ENCODE measurements at regions not wholly inside any gene's neighbourhood (a gene's known extent, or its start where the extent isn't known, plus 50 kb on each side); places are given as distances from the start of the nearest gene placed in this dataset.

DNA sequence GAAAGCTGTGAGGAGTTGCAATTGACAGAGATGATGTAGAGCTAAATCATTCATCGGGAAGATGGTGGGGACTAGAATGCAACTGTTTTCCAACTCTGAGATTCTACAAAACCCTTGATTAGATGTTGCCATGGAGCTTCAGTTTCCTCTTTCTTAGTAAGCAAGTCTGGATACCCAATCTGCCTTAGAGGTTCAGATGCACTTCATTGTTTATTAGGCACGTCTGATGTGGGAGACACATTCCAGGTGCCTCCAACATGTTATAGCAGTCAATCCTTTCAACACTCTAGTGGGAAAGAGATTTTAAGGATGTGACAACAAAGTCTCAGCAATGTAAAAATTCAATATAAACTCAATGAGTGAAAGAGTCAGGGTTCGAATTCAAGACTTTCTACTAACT lies 291.3 kb upstream of the PHYHIPL start:
- Mint-ChIP-seq H3K4me3 (no peak overlapping the region), H3K9me3 (peaks cover 3 to 33% (median 14%) of the 10 kb centered on the region in 9 donors), H3K36me3 (peaks cover 0 to 8% (median 0%) of the 10 kb centered on the region in 3 donors), H3K27me3 (peaks cover 0 to 27% (median 6%) of the 10 kb centered on the region in 5 donors), H3K4me1 (no peaks in the 10 kb centered on the region), H3K27ac (no peak overlapping the region)
- ATAC-seq, result no peak
- POLR2A ChIA-PET, result no interaction called here
- DNase-seq, result no peak

DNA sequence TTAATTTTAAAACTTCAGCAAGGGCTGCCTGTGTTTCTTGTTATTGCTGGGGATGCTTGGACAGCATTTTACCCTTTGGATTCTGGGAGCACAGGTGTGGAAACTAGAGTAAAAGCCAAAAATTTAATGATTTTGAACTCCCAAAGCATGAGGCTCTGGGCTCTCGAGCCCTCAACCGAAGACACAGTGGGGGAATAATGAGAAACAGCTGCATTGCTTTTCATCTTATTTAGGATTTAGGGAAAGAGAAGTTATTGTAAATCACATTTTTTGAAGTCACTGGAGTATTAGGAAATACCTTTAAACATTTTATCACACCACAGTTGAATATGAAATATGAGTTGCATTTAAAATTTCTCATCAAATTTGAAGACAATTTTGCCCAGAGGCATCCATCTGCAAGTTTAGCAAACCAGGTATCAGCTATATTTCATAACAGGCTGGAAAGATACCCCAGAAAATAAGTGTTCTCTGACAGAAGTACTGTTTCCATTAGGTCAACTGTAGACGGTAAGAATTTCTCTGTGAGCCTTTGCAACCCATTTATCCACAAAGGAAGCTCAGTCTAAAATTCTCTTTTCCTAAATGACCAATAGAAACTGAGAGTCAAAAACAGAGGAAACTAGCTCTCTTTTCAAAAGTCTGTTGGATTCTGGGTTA lies 290.6 kb upstream of the PHYHIPL start:
- no peak overlapping the region for H3K4me3 Mint-ChIP-seq
- no peak for ATAC-seq
- no peak overlapping the region for H3K27ac Mint-ChIP-seq
- peaks cover 0 to 22% (median 6%) of the 10 kb centered on the region in 5 donors for H3K27me3 Mint-ChIP-seq
- no peaks in the 10 kb centered on the region for H3K4me1 Mint-ChIP-seq
- H3K36me3 Mint-ChIP-seq, result peaks cover 0 to 8% (median 0%) of the 10 kb centered on the region in 3 donors
- no peak for DNase-seq
- POLR2A ChIA-PET, result no interaction called here
- H3K9me3 Mint-ChIP-seq, result peaks cover 3 to 28% (median 13%) of the 10 kb centered on the region in 9 donors

DNA sequence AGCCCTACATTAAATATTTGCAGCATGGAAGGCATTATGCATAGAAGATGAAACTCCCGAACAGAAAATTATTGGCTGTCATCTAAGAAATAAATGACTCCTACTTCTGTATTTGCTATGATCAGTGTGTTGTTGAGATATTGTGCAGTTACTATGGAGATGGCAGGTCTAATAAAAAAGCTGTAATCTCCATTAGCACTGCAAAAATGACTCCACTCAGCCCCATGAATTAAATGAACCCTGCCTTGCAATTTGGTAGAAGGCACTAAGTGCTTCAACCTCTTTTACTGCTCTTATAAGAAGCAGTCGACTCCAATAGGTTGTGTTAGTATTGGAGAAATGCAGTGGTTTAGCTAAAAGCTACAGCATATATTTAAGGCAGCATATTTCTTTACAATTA lies 290.0 kb upstream of the PHYHIPL start:
- no peaks in the 10 kb centered on the region for H3K4me1 Mint-ChIP-seq
- DNase-seq (no peak), ATAC-seq (no peak)
- H3K27ac Mint-ChIP-seq, result no peak overlapping the region
- POLR2A ChIA-PET, result no interaction called here
- H3K9me3 Mint-ChIP-seq, result peaks cover 3 to 23% (median 13%) of the 10 kb centered on the region in 9 donors
- no peak overlapping the region for H3K4me3 Mint-ChIP-seq
- peaks cover 0 to 23% (median 8%) of the 10 kb centered on the region in 5 donors for H3K27me3 Mint-ChIP-seq
- peaks cover 0 to 8% (median 0%) of the 10 kb centered on the region in 3 donors for H3K36me3 Mint-ChIP-seq

DNA sequence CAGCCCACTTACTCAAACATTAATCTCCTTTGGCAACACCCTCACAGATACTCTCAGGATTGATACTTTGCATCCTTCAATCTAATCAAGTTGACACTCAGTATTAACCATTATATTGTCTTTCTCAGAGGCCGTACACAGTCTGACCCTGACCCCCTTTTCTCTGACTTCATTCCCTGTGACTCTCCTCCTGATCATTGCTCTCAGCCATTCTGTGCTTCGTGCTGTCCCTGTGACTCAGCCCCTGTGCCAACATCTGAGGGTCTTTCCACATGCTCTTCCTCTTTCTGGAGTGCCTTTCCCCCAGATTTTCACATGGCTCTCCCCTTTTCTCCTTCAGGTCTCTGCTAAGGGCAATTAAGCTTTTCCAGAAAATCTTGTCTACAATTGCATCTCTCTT lies 289.0 kb upstream of the PHYHIPL start:
- Mint-ChIP-seq H3K4me3 (no peak overlapping the region), H3K27ac (no peak overlapping the region), H3K4me1 (no peaks in the 10 kb centered on the region), H3K9me3 (peaks cover under 1 to 16% (median 5%) of the 10 kb centered on the region in 9 donors), H3K36me3 (peaks cover 0 to 4% (median 0%) of the 10 kb centered on the region in 3 donors), H3K27me3 (peaks cover 0 to 28% (median 8%) of the 10 kb centered on the region in 5 donors)
- no peak for ATAC-seq
- DNase-seq, result no peak
- POLR2A ChIA-PET, result no interaction called here

DNA sequence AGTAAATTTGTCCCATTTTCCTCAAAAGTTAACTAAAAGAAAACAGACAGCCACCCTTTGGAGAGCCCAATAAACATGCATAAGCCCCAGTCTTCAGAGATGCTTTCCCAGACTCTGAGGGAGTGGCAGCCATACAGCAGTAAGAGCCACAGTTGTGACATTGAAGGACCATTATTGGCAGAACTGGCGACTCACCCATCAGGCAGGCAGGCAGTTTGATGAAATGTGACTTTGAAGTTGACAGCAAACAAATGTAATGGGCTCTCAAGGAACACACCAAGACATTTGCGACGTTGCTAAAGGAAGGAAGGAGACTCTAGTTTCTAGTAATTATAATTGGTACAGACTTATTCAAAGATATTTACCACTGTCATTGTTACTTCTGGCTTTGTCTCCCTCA lies 287.5 kb upstream of the PHYHIPL start:
- ATAC-seq (no peak), DNase-seq (no peak)
- no peaks in the 10 kb centered on the region for H3K36me3 Mint-ChIP-seq
- POLR2A ChIA-PET, result no interaction called here
- peaks cover 0 to 11% (median 0%) of the 10 kb centered on the region in 9 donors for H3K9me3 Mint-ChIP-seq
- H3K27ac Mint-ChIP-seq, result no peak overlapping the region
- no peaks in the 10 kb centered on the region for H3K4me1 Mint-ChIP-seq
- peaks cover 0 to 30% (median 8%) of the 10 kb centered on the region in 5 donors for H3K27me3 Mint-ChIP-seq
- H3K4me3 Mint-ChIP-seq, result no peak overlapping the region

DNA sequence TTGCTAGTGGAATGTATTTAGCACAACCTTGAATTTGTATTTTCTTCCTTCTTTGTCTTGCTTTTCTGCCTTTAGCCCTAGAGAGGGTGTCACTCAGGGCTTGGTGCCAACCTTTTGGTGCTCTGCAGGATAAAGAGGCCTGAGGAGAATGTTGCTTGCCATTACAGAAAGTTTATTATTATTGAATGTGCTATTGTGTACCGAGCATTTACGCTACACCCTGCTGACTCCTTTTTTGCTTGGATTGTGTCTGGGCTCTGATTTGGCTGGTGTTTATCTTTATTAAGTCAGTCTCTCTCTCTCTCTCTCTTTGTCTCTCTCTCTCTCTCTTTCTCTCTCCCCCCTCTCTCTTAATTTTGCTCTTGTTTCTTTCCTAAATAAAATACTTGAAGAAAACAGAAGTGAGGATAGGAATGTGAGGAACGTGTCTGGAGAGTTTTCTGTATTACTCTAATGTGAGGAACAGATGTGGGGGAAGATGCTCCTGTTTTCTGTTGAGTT lies 284.4 kb upstream of the PHYHIPL start:
- DNase-seq (no peak), ATAC-seq (no peak)
- H3K27me3 Mint-ChIP-seq, result peaks cover 0 to 30% (median 8%) of the 10 kb centered on the region in 5 donors
- POLR2A ChIA-PET, result no interaction called here
- no peak overlapping the region for H3K4me3 Mint-ChIP-seq
- H3K9me3 Mint-ChIP-seq, result peaks cover 0 to 11% (median 0%) of the 10 kb centered on the region in 9 donors
- no peak overlapping the region for H3K27ac Mint-ChIP-seq
- no peaks in the 10 kb centered on the region for H3K4me1 Mint-ChIP-seq
- no peaks in the 10 kb centered on the region for H3K36me3 Mint-ChIP-seq

DNA sequence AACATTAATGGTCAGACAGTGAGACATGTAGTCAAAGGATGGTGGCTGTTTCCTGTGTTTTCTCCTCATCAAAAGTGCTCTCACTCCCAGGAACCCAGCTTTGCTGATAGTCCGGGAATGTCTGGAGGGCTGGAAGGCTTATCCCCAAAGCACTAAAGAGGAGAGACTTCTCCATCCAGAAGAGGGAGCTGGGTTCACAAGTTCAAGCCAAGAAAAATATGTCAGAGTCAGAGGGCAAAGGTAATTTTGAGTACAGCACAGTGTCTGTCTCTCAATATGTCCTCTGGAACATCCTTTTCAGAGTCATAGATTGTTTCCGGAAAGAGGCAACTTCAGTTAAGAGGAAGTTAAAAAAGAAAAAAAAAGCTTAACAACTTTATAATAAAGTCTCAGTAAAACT lies 281.5 kb upstream of the PHYHIPL start:
- Mint-ChIP-seq H3K36me3 (no peaks in the 10 kb centered on the region), H3K27ac (no peak overlapping the region), H3K4me3 (no peak overlapping the region), H3K27me3 (peaks cover 2 to 26% (median 6%) of the 10 kb centered on the region in 5 donors), H3K9me3 (peaks cover 0 to 6% (median 0%) of the 10 kb centered on the region in 9 donors), H3K4me1 (no peaks in the 10 kb centered on the region)
- no peak for DNase-seq
- POLR2A ChIA-PET, result no interaction called here
- no peak for ATAC-seq

DNA sequence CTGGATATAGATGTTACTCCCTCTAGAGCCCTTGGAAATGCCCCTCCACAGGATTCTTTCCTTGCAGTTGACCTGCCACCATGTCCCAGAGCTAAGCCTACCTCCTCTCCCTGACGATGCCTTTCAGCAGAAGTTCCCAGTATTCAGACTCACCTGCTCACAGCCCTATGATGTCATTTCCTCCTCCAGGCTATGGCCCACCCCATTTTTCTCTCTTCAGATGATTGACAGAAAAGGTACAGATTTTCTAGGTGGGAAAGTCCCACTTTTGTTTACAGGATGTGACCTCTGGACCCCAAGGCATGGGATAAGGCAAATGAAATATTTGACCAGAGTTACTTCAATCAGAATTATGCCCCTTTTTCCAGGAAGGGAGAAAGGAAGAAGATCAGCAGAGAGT lies 280.2 kb upstream of the PHYHIPL start:
- H3K4me3 Mint-ChIP-seq, result no peak overlapping the region
- no peak overlapping the region for H3K27ac Mint-ChIP-seq
- H3K36me3 Mint-ChIP-seq, result no peaks in the 10 kb centered on the region
- peaks cover under 1 to 20% (median 3%) of the 10 kb centered on the region in 5 donors for H3K27me3 Mint-ChIP-seq
- peaks cover 0 to 6% (median 0%) of the 10 kb centered on the region in 9 donors for H3K9me3 Mint-ChIP-seq
- POLR2A ChIA-PET, result no interaction called here
- no peak for ATAC-seq
- DNase-seq, result no peak
- no peaks in the 10 kb centered on the region for H3K4me1 Mint-ChIP-seq

DNA sequence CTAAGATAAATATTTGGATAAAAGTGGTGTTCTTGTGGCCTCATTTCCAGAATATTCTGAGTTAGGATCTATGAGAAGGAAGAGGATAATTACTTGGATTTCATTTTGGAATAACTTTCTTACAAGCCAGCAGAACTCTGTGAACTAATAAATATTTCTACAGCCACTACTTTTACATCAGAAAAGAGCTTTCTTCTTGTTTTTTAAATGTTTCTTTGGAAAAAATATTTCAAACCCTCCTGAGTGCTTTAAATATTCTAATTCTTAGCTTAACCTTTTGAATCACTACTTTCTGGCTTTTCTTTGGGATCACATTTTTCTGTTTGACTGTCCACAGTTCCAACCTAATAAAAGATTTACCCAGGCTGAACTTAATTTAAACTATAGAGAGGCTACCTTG lies 279.2 kb upstream of the PHYHIPL start:
- POLR2A ChIA-PET, result no interaction called here
- no peak overlapping the region for H3K27ac Mint-ChIP-seq
- ATAC-seq (no peak), DNase-seq (no peak)
- H3K9me3 Mint-ChIP-seq, result peaks cover 0 to 8% (median 0%) of the 10 kb centered on the region in 9 donors
- H3K36me3 Mint-ChIP-seq, result no peaks in the 10 kb centered on the region
- no peaks in the 10 kb centered on the region for H3K4me1 Mint-ChIP-seq
- H3K4me3 Mint-ChIP-seq, result no peak overlapping the region
- H3K27me3 Mint-ChIP-seq, result peaks cover 0 to 13% (median 3%) of the 10 kb centered on the region in 5 donors

DNA sequence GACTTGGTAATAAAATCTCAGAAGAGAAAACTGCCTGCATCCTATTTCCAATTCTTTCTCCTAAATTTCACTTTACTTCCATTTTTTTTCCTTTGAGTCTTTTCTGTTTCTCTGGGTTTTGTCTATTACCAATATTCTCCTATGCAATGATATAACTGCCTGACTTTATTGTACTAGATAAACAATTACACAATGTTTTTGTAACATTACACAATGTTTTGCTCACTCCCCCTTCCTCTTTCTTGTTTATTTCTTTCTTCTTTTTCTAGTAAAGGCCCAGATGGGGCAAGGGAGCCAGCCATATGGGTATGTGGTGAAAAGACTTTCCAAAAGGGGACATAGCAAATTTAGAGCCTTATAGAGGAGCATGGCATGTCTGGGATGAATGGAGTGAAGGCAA lies 278.7 kb upstream of the PHYHIPL start:
- Mint-ChIP-seq H3K36me3 (no peaks in the 10 kb centered on the region), H3K4me1 (no peaks in the 10 kb centered on the region), H3K4me3 (no peak overlapping the region), H3K9me3 (peaks cover 0 to 8% (median 0%) of the 10 kb centered on the region in 9 donors), H3K27me3 (peaks cover 0 to 12% (median 2%) of the 10 kb centered on the region in 5 donors), H3K27ac (no peak overlapping the region)
- DNase-seq (no peak), ATAC-seq (no peak)
- POLR2A ChIA-PET, result no interaction called here

DNA sequence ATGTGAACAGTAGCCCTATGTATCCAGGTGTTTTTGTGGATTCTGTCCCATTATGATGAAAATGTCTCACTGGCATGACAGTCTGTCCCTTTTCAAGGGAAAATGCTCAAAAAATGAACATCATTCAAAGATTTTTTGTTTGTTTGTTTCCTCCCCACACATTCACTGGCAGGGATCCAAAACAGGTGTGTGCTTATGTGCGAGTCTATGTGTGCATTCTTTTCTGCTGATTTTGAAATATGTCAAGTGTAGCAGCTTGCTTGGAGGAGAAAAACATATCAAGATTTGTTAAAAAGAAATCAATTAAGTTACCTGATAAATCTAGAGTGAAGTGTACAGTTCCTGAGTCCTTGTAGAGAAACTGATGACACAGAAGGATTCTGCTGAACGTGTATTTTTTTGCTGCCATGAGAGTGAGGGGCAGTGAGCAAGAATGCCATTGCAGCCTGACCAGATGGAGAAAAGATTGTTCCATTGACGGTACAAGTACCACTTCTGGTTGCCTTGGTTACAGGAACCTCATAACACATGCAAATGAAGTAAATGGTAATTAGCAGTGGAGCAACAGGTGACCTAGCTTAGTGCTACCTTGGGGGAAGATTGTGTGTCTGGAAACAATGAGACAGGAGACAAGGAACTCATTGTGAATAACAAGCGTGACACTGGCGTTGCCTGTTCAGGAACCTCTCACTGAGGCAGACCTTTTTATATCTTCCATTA lies 277.4 kb upstream of the PHYHIPL start:
- Mint-ChIP-seq H3K4me1 (no peaks in the 10 kb centered on the region), H3K27ac (no peak overlapping the region), H3K36me3 (no peaks in the 10 kb centered on the region), H3K27me3 (peaks cover 0 to 8% (median 2%) of the 10 kb centered on the region in 5 donors), H3K9me3 (peaks cover 0 to 13% (median 0%) of the 10 kb centered on the region in 9 donors), H3K4me3 (no peak overlapping the region)
- POLR2A ChIA-PET, result no interaction called here
- ATAC-seq (no peak), DNase-seq (no peak)

DNA sequence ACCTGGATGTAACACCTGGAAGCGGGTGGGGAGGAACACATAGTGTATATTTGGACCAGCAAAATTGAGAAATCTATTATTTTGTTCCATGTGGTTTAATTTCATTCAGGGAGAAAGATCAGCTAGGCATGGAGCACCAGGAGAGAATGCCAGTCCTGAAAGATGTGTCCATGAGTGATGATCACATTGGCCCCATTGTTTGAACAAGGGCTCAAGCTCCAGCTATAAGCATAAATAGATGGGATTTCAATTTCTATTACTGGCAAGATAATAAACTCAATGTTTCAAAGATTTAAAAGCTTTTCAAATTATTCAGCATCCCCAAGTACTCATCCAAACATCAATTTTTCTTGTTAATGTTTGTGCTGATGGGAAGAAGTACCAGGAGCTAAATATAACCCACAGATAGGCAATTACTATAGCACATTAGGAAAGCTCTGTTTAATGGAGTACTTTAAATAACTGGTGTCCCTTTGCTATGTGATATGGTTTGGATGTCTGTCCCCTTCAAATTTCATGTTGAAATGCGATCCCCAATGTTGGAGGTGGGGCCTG lies 275.3 kb upstream of the PHYHIPL start:
- no peak overlapping the region for H3K4me3 Mint-ChIP-seq
- peaks cover 0 to 13% (median 2%) of the 10 kb centered on the region in 9 donors for H3K9me3 Mint-ChIP-seq
- no peaks in the 10 kb centered on the region for H3K4me1 Mint-ChIP-seq
- H3K27ac Mint-ChIP-seq, result no peak overlapping the region
- no peak for DNase-seq
- peaks cover 0 to 12% (median 4%) of the 10 kb centered on the region in 5 donors for H3K27me3 Mint-ChIP-seq
- POLR2A ChIA-PET, result no interaction called here
- H3K36me3 Mint-ChIP-seq, result no peaks in the 10 kb centered on the region
- ATAC-seq, result no peak

DNA sequence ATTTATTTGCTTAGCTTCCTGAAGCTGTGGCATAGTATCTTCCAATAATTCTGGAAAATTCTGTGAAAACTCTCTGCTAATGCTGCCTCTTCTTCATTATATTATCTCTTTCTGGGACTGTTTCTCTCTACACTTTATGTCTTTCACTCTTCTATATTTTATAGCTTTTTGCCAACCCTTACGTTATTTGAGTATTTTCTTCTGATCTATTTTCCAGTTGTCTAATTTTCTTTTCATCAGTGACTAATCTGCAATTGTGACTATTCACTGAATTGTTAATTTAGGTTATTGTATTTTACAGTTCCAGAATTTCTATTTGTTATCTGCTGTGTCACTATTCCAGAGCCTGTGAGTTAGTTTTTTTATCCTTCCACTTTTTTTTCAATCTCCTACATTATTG lies 273.4 kb upstream of the PHYHIPL start:
- Mint-ChIP-seq H3K4me3 (no peak overlapping the region), H3K27ac (no peak overlapping the region), H3K9me3 (peaks cover 0 to 12% (median 2%) of the 10 kb centered on the region in 9 donors), H3K36me3 (no peaks in the 10 kb centered on the region), H3K27me3 (peaks cover 0 to 12% (median 7%) of the 10 kb centered on the region in 5 donors), H3K4me1 (no peaks in the 10 kb centered on the region)
- ATAC-seq, result no peak
- no peak for DNase-seq
- POLR2A ChIA-PET, result no interaction called here
